IMR-90 (cell line): ENCODE measurements at regions not wholly inside any gene's neighbourhood (a gene's known extent, or its start where the extent isn't known, plus 50 kb on each side); places are given as distances from the start of the nearest gene placed in this dataset.

ENCODE experiments used
- ATAC-seq: fragments of 200-7000 bp; cut with Tn5 transposase; 2 replicates; pipeline ENCODE4 v1.9.1; 2020; ENCODE audit warnings: low read depth, mild to moderate bottlenecking, moderate library complexity
- BruUV-seq: library from RNA; stranded (reverse); fragments of 400-500 nt; replicated peaks from 2 replicates; lab custom pipeline; 2021; lab: Mats Ljungman, UMichigan
- CTCF ChIA-PET: fragments of 300-600 bp; formaldehyde crosslinking; extraction: SDS; loops from one replicate; lab custom pipeline; 2021; ENCODE audit warnings: antibody characterized with exemption; lab: Yijun Ruan, JAX
- POLR2A ChIA-PET: fragments of 300-600 bp; sonication (Branson Sonifier 250); formaldehyde crosslinking; loops from one replicate; lab custom pipeline; 2022; ENCODE audit warnings: antibody characterized with exemption; ENCODE audit not compliant: unreplicated experiment; lab: Charles Lee
- DNase-seq: peaks from one replicate; pipeline ENCODE4 v3.0.0; 2013
- H2AFZ ChIP-seq: replicated peaks from 2 replicates; pipeline ENCODE3; 2013; ENCODE audit warnings: low read length, mild to moderate bottlenecking; ENCODE audit not compliant: poor library complexity
- H2AK5ac ChIP-seq: 2 replicates; pipeline ENCODE4 v1.6.1; 2013; ENCODE audit warnings: low read depth, low read length, inconsistent platforms
- H2AK9ac ChIP-seq: replicated peaks from 2 replicates; pipeline ENCODE3; 2013; ENCODE audit warnings: mild to moderate bottlenecking, low read depth, low read length, moderate library complexity; ENCODE audit not compliant: poor library complexity
- H2BK120ac ChIP-seq: 2 replicates; pipeline ENCODE4 v1.6.1; 2013; ENCODE audit warnings: low read depth, low read length, inconsistent platforms
- H2BK15ac ChIP-seq: 3 replicates; pipeline ENCODE4 v1.6.1; 2013; ENCODE audit warnings: low read depth, low read length, inconsistent platforms
- H2BK20ac ChIP-seq: 2 replicates; pipeline ENCODE4 v1.6.1; 2013; ENCODE audit warnings: low read depth, mild to moderate bottlenecking, inconsistent platforms, low read length, moderate library complexity
- H2BK5ac ChIP-seq: 2 replicates; pipeline ENCODE4 v1.6.1; 2013; ENCODE audit warnings: mild to moderate bottlenecking, low read depth, low read length, inconsistent platforms; ENCODE audit not compliant: poor library complexity, severe bottlenecking
- H3K14ac ChIP-seq: replicated peaks from 2 replicates; pipeline ENCODE4 v1.6.1; 2013; ENCODE audit warnings: low read depth, low read length, inconsistent platforms
- H3K18ac ChIP-seq: 2 replicates; pipeline ENCODE4 v1.6.1; 2013; ENCODE audit warnings: low read depth, low read length, control low read depth
- H3K23ac ChIP-seq: 2 replicates; pipeline ENCODE4 v1.6.1; 2013; ENCODE audit warnings: low read depth, low read length, inconsistent platforms
- H3K27ac ChIP-seq: 2 replicates; pipeline ENCODE4 v1.5.1; 2013; ENCODE audit warnings: mild to moderate bottlenecking, control low read depth, low read length; ENCODE audit not compliant: insufficient read depth
- H3K27me3 ChIP-seq: 2 replicates; pipeline ENCODE4 v1.6.1; 2013; ENCODE audit warnings: low read length; ENCODE audit not compliant: control insufficient read depth, insufficient read depth
- H3K36me3 ChIP-seq: 2 replicates; pipeline ENCODE4 v1.6.1; 2013; ENCODE audit warnings: low read length, mixed read lengths; ENCODE audit not compliant: control insufficient read depth, insufficient read depth
- H3K4ac ChIP-seq: 2 replicates; pipeline ENCODE4 v1.6.1; 2013; ENCODE audit warnings: low read depth, low read length, inconsistent platforms
- H3K4me1 ChIP-seq: 2 replicates; pipeline ENCODE4 v1.6.1; 2013; ENCODE audit warnings: low read length, mixed read lengths; ENCODE audit not compliant: control insufficient read depth, insufficient read depth
- H3K4me2 ChIP-seq: 2 replicates; pipeline ENCODE4 v1.6.1; 2013; ENCODE audit warnings: low read depth, mild to moderate bottlenecking, control low read depth, low read length, moderate library complexity
- H3K4me3 ChIP-seq: 2 replicates; pipeline ENCODE4 v1.5.1; 2013; ENCODE audit warnings: low read depth, mild to moderate bottlenecking, control low read depth, low read length, moderate library complexity; ENCODE audit not compliant: insufficient read depth
- H3K56ac ChIP-seq: 2 replicates; pipeline ENCODE4 v1.6.1; 2013; ENCODE audit warnings: low read length, inconsistent platforms; ENCODE audit not compliant: insufficient read depth; ENCODE audit errors: extremely low read depth
- H3K79me1 ChIP-seq, 2 experiments: 2 replicates each; pipeline ENCODE4 v1.6.1; 2013; ENCODE audit warnings: low read length in 2 of 2, inconsistent platforms in 1 of 2, low read depth in 1 of 2
- H3K9ac ChIP-seq: 2 replicates; pipeline ENCODE4 v1.6.1; 2013; ENCODE audit warnings: low read depth, low read length, control low read depth
- H3K9me1 ChIP-seq: 2 replicates; pipeline ENCODE4 v1.6.1; 2013; ENCODE audit warnings: low read length, inconsistent platforms; ENCODE audit not compliant: insufficient read depth
- H3K9me3 ChIP-seq: 2 replicates; pipeline ENCODE4 v1.6.1; 2013; ENCODE audit warnings: low read length; ENCODE audit not compliant: control insufficient read depth, insufficient read depth
- H4K20me1 ChIP-seq: 2 replicates; pipeline ENCODE4 v1.6.1; 2013; ENCODE audit warnings: low read length, inconsistent platforms; ENCODE audit not compliant: insufficient read depth
- H4K5ac ChIP-seq: 2 replicates; pipeline ENCODE4 v1.6.1; 2013; ENCODE audit warnings: mild to moderate bottlenecking, low read depth, low read length, control low read depth
- H4K8ac ChIP-seq, 2 experiments: 2 replicates each; pipeline ENCODE4 v1.6.1; 2013; ENCODE audit warnings: low read depth in 2 of 2, low read length in 2 of 2, control low read depth in 1 of 2, inconsistent platforms in 1 of 2
- H4K91ac ChIP-seq: 2 replicates; pipeline ENCODE4 v1.6.1; 2013; ENCODE audit warnings: low read depth, low read length, inconsistent platforms; ENCODE audit not compliant: insufficient read depth
- BHLHE40 ChIP-seq: fragments of 150-350 bp; IDR thresholded peaks from 2 replicates; pipeline ENCODE4 v1.6.1; 2016; ENCODE audit warnings: mild to moderate bottlenecking, low read depth, low read length
- CEBPB ChIP-seq: IDR thresholded peaks from 2 replicates; pipeline ENCODE4 v1.6.1; 2012; ENCODE audit warnings: low read depth, low read length, improper control_type of control experiment
- CHD1 ChIP-seq: IDR thresholded peaks from 2 replicates; pipeline ENCODE4 v1.6.1; 2012; ENCODE audit warnings: low read depth, low read length, improper control_type of control experiment
- CTCF ChIP-seq: conservative IDR thresholded peaks from 2 replicates; pipeline ENCODE4 v1.5.1; 2012; ENCODE audit warnings: mild to moderate bottlenecking, low read depth, low read length, improper control_type of control experiment
- ELK1 ChIP-seq: fragments of 150-350 bp; IDR thresholded peaks from 2 replicates; pipeline ENCODE4 v1.6.1; 2016; ENCODE audit warnings: low read depth, mild to moderate bottlenecking, low read length, moderate library complexity, borderline replicate concordance
- FOS ChIP-seq: fragments of 150-350 bp; IDR thresholded peaks from 2 replicates; pipeline ENCODE4 v1.6.1; 2016; ENCODE audit warnings: low read depth, low read length
- MAFK ChIP-seq: IDR thresholded peaks from 2 replicates; pipeline ENCODE4 v1.6.1; 2012; ENCODE audit warnings: low read depth, low read length, improper control_type of control experiment
- MAZ ChIP-seq: IDR thresholded peaks from 2 replicates; pipeline ENCODE4 v1.6.1; 2012; ENCODE audit warnings: low read depth, mild to moderate bottlenecking, low read length, improper control_type of control experiment, moderate library complexity, borderline replicate concordance
- MXI1 ChIP-seq: IDR thresholded peaks from 2 replicates; pipeline ENCODE4 v1.6.1; 2012; ENCODE audit warnings: low read depth, mild to moderate bottlenecking, low read length, moderate library complexity, borderline replicate concordance
- NFE2L2 ChIP-seq: fragments of 150-350 bp; IDR thresholded peaks from 2 replicates; pipeline ENCODE4 v1.6.1; 2016; ENCODE audit warnings: low read depth, mild to moderate bottlenecking, low read length
- POLR2A ChIP-seq: IDR thresholded peaks from 2 replicates; pipeline ENCODE4 v1.6.1; 2012; ENCODE audit warnings: mild to moderate bottlenecking, low read depth, low read length
- RAD21 ChIP-seq: IDR thresholded peaks from 2 replicates; pipeline ENCODE4 v1.6.1; 2012; ENCODE audit warnings: low read length, improper control_type of control experiment
- RCOR1 ChIP-seq: IDR thresholded peaks from 2 replicates; pipeline ENCODE4 v1.6.1; 2012; ENCODE audit warnings: mild to moderate bottlenecking, low read length, improper control_type of control experiment; ENCODE audit not compliant: insufficient replicate concordance
- RFX5 ChIP-seq: IDR thresholded peaks from 2 replicates; pipeline ENCODE4 v1.8.0; 2012; ENCODE audit warnings: low read depth, mild to moderate bottlenecking, low read length, moderate library complexity
- SMC3 ChIP-seq: fragments of 150-350 bp; IDR thresholded peaks from 2 replicates; pipeline ENCODE4 v1.6.1; 2016; ENCODE audit warnings: low read depth, mild to moderate bottlenecking, antibody characterized with exemption, low read length, moderate library complexity
- USF2 ChIP-seq: fragments of 150-350 bp; IDR thresholded peaks from 2 replicates; pipeline ENCODE4 v1.6.1; 2017; ENCODE audit warnings: mild to moderate bottlenecking, antibody characterized with exemption, low read length, low read depth
- WGBS, 2 experiments: methylation state at CpG; one replicate each; pipeline versions ENCODE4 v1.1.5 to v1.1.7; 2013; ENCODE audit warnings: missing lambda C conversion rate in 2 of 2; ENCODE audit not compliant: insufficient read length in 1 of 2; ENCODE audit errors: extremely low coverage in 2 of 2; 5-methylcytosine and 5-hydroxymethylcytosine counted together
- dilution Hi-C: fragments of 300-500 bp; cut with HindIII; formaldehyde crosslinking; loops from one replicate; pipeline ENCODE4 v1.14.3; 2018; ENCODE audit warnings: low sequenced_read_pairs; ENCODE audit not compliant: unreplicated experiment
- in situ Hi-C: fragments of 300-500 bp; cut with MboI; formaldehyde crosslinking; loops from 3 replicates; pipeline ENCODE4 v1.14.3; 2019; ENCODE audit warnings: low sequenced_read_pairs, inconsistent platforms, mixed read lengths
- intact Hi-C: fragments of 100-400 bp; cut with micrococcal nuclease; formaldehyde crosslinking; loops from 2 replicates; pipeline ENCODE4 v1.10.0; 2022

- 88% methylated on average over 5 of the region's 5 CpGs; no CpG with 5 or more reads in 1 of the 2 experiments for WGBS, 2 experiments
- H3K27ac ChIP-seq = no peak overlapping the region
Observed at GRCh38 chr10:4067531-4067930, 282.5 kb upstream of the KLF6 start.

More at GRCh38 chr10:4067531-4067930, 282.5 kb upstream of the KLF6 start:
- no peak overlapping the region for H2BK5ac ChIP-seq
- dilution Hi-C loops (no loop called here), in situ Hi-C loops (no loop called here), intact Hi-C loops (no loop called here)
- H3K14ac ChIP-seq = peak overlapping the region; percentile 74; the same call in 1 of the 2 replicates
- H3K36me3 ChIP-seq = no peaks in the 10 kb centered on the region
- H3K23ac ChIP-seq = 0 out of 2 replicates have a peak overlapping the region, but pooled peaks have one; percentile 26
- no peak for TF ChIP-seq BHLHE40
- TF ChIP-seq RAD21 = no peak
- TF ChIP-seq CTCF = no peak
- no peak for TF ChIP-seq USF2
- no peak for TF ChIP-seq SMC3
- TF ChIP-seq RCOR1 = no peak
- no peak for TF ChIP-seq MAFK
- no peak for TF ChIP-seq NFE2L2
- TF ChIP-seq MAZ = no peak
- TF ChIP-seq MXI1 = no peak
- TF ChIP-seq POLR2A = no peak
- TF ChIP-seq CEBPB = no peak
- no peak for TF ChIP-seq CHD1
- TF ChIP-seq FOS = no peak
- TF ChIP-seq RFX5 = no peak
- no peak for TF ChIP-seq ELK1
- BruUV-seq = no TSS peak
- peak overlapping the region; percentile 58; the same call in 1 of the 2 replicates for H2BK120ac ChIP-seq
- H3K27me3 ChIP-seq = no peaks in the 10 kb centered on the region
- peaks cover 4% of the 10 kb centered on the region; the same call in 1 of the 2 replicates for H3K9me1 ChIP-seq
- H2AFZ ChIP-seq = no peak overlapping the region
- H3K4me1 ChIP-seq = peaks cover 8% of the 10 kb centered on the region
- no peak overlapping the region for H3K4me3 ChIP-seq
- H3K4ac ChIP-seq = peak overlapping the region; percentile 40; the same call in 1 of the 2 replicates
- H2AK9ac ChIP-seq = no peak overlapping the region
- ChIA-PET CTCF (no interaction called here), POLR2A (no interaction called here)
- ATAC-seq (no peak), DNase-seq (no peak)
- H3K79me1 ChIP-seq = no peaks in the 10 kb centered on the region
- H2BK20ac ChIP-seq = peak overlapping the region; percentile 14; the same call in 1 of the 2 replicates
- no peak overlapping the region for H3K56ac ChIP-seq
- H3K4me2 ChIP-seq = no peak overlapping the region
- no peak overlapping the region for H3K9ac ChIP-seq
- 0 out of 3 replicates have a peak overlapping the region, but pooled peaks have one; percentile 21 for H2BK15ac ChIP-seq
- H4K91ac ChIP-seq = peak overlapping the region; percentile 1; the same call in 1 of the 2 replicates
- H2AK5ac ChIP-seq = peak overlapping the region; percentile 13; the same call in 1 of the 2 replicates
- H3K18ac ChIP-seq = no peak overlapping the region
- no peaks in the 10 kb centered on the region for H4K20me1 ChIP-seq
- H4K8ac ChIP-seq = peak overlapping the region in 1 of 2 experiments; percentile 45; a peak in 1 of 4 replicates
- no peak overlapping the region for H4K5ac ChIP-seq
- no peaks in the 10 kb centered on the region for H3K9me3 ChIP-seq
